H1 (cell line): ENCODE measurements at regions not wholly inside any gene's neighbourhood (a gene's known extent, or its start where the extent isn't known, plus 50 kb on each side); places are given as distances from the start of the nearest gene placed in this dataset.

Source experiments
- CTCF ChIA-PET: fragments of 300-600 bp; sonication (Branson Sonifier 250); formaldehyde crosslinking; loops from one replicate; lab custom pipeline; 2021; ENCODE audit not compliant: partially characterized antibody; lab: Charles Lee
- POLR2A ChIA-PET: fragments of 300-600 bp; sonication (Branson Sonifier 250); formaldehyde crosslinking; loops from one replicate; lab custom pipeline; 2021; ENCODE audit warnings: inconsistent platforms; ENCODE audit not compliant: partially characterized antibody; lab: Charles Lee
- DNase-seq, 2 experiments: peaks; one replicate each; pipeline versions ENCODE4 v3.0.0 to v3.0.0-alpha.2; 2010 to 2022; ENCODE audit warnings: low spot score in 2 of 2, low read depth in 1 of 2, mixed read lengths in 1 of 2
- FAIRE-seq: peaks from 2 replicates; lab custom pipeline; 2011; peaks lifted over from hg19 to GRCh38; lab: Jason Lieb, UNC
- H2AFZ ChIP-seq: 2 replicates; pipeline ENCODE4 v1.8.1; 2012; ENCODE audit warnings: low read length, inconsistent platforms
- H2AK5ac ChIP-seq: 2 replicates; pipeline ENCODE4 v1.6.1; 2013; ENCODE audit warnings: low read depth, low read length
- H2BK120ac ChIP-seq: replicated peaks from 2 replicates; pipeline ENCODE3; 2013; ENCODE audit warnings: low read depth, low read length, inconsistent platforms
- H2BK12ac ChIP-seq: 2 replicates; pipeline ENCODE4 v1.6.1; 2013; ENCODE audit warnings: low read depth, low read length
- H2BK15ac ChIP-seq: 2 replicates; pipeline ENCODE4 v1.6.1; 2013; ENCODE audit warnings: low read length
- H2BK20ac ChIP-seq: 2 replicates; pipeline ENCODE4 v1.6.1; 2013; ENCODE audit warnings: low read length
- H2BK5ac ChIP-seq: 2 replicates; pipeline ENCODE4 v1.6.1; 2013; ENCODE audit warnings: low read depth, low read length
- H3K14ac ChIP-seq: 2 replicates; pipeline ENCODE4 v1.6.1; 2013; ENCODE audit warnings: inconsistent platforms; ENCODE audit not compliant: insufficient read length
- H3K18ac ChIP-seq: 2 replicates; pipeline ENCODE4 v1.6.1; 2013; ENCODE audit warnings: low read length; ENCODE audit errors: extremely low read depth
- H3K23ac ChIP-seq: 2 replicates; pipeline ENCODE4 v1.6.1; 2013; ENCODE audit warnings: inconsistent platforms; ENCODE audit not compliant: insufficient read length
- H3K23me2 ChIP-seq: 2 replicates; pipeline ENCODE4 v1.6.1; 2013; ENCODE audit warnings: low read depth, low read length
- H3K27ac ChIP-seq: 2 replicates; pipeline ENCODE4 v1.6.1; 2011; ENCODE audit warnings: low read depth, low read length, inconsistent platforms
- H3K27me3 ChIP-seq, 4 experiments: replicated peaks in 1 of 4; 1 replicate in 1 of 4; 2 replicates in 3 of 4; pipeline versions ENCODE4 v1.6.1 to v1.8.1; 2011 to 2013; ENCODE audit warnings: low read length in 3 of 4, mild to moderate bottlenecking in 3 of 4, inconsistent platforms in 2 of 4, mixed read lengths in 2 of 4, moderate library complexity in 1 of 4; ENCODE audit not compliant: control insufficient read depth in 3 of 4, insufficient read depth in 3 of 4; ENCODE audit errors: extremely low read depth in 1 of 4
- H3K36me3 ChIP-seq, 4 experiments: 2 replicates each; pipeline versions ENCODE4 v1.6.1 to v1.8.1; 2011 to 2013; ENCODE audit warnings: mild to moderate bottlenecking in 4 of 4, low read length in 3 of 4, moderate library complexity in 2 of 4, control low read depth in 1 of 4, inconsistent platforms in 1 of 4; ENCODE audit not compliant: insufficient read depth in 4 of 4, control insufficient read depth in 2 of 4
- H3K4ac ChIP-seq: replicated peaks from 2 replicates; pipeline ENCODE3; 2013; ENCODE audit warnings: low read length, low read depth, mixed read lengths, inconsistent platforms; ENCODE audit not compliant: insufficient read length
- H3K4me1 ChIP-seq, 4 experiments: replicated peaks in 1 of 4; 1 replicate in 1 of 4; 2 replicates in 3 of 4; pipeline versions ENCODE4 v1.6.1 to v1.8.1; 2011 to 2013; ENCODE audit warnings: low read length in 3 of 4, inconsistent platforms in 2 of 4, mixed read lengths in 1 of 4; ENCODE audit not compliant: insufficient read depth in 4 of 4, control insufficient read depth in 3 of 4
- H3K4me2 ChIP-seq, 2 experiments: 2 replicates each; pipeline versions ENCODE4 v1.6.1 to v1.8.1; 2011 to 2013; ENCODE audit warnings: low read depth in 2 of 2, low read length in 2 of 2, control low read depth in 1 of 2, inconsistent platforms in 1 of 2, mild to moderate bottlenecking in 1 of 2; ENCODE audit not compliant: insufficient read depth in 1 of 2
- H3K4me3 ChIP-seq, 4 experiments: fragments of 200-600, 300-600 bp in 1 of 4; sonication (generic), shearing (Covaris generic), sonication (Bioruptor Twin) in 1 of 4; 2 replicates each; pipeline versions ENCODE4 v1.5.1 to v1.8.1; 2011 to 2016; ENCODE audit warnings: low read length in 4 of 4, low read depth in 3 of 4, control low read depth in 2 of 4, inconsistent platforms in 2 of 4, mild to moderate bottlenecking in 2 of 4, mixed read lengths in 1 of 4, moderate library complexity in 1 of 4; ENCODE audit not compliant: insufficient read depth in 2 of 4; ENCODE audit errors: extremely low read depth in 1 of 4
- H3K56ac ChIP-seq: replicated peaks from 2 replicates; pipeline ENCODE3; 2013; ENCODE audit warnings: low read depth, mild to moderate bottlenecking, mixed read lengths, low read length, inconsistent platforms; ENCODE audit not compliant: insufficient read length
- H3K79me1 ChIP-seq: 2 replicates; pipeline ENCODE4 v1.6.1; 2013; ENCODE audit warnings: low read depth, low read length, control low read depth
- H3K79me2 ChIP-seq, 2 experiments: 2 replicates each; pipeline versions ENCODE4 v1.6.1 to v1.8.1; 2012 to 2013; ENCODE audit warnings: low read length in 2 of 2, mild to moderate bottlenecking in 2 of 2, inconsistent platforms in 1 of 2; ENCODE audit not compliant: insufficient read depth in 2 of 2, control insufficient read depth in 1 of 2
- H3K9ac ChIP-seq, 4 experiments: replicated peaks in 1 of 4; 1 replicate in 1 of 4; 2 replicates in 3 of 4; pipeline versions ENCODE4 v1.6.1 to v1.8.1; 2011 to 2013; ENCODE audit warnings: low read depth in 3 of 4, low read length in 3 of 4, control low read depth in 2 of 4, mild to moderate bottlenecking in 2 of 4, moderate library complexity in 2 of 4, inconsistent platforms in 1 of 4; ENCODE audit errors: extremely low read depth in 1 of 4
- H3K9me3 ChIP-seq, 2 experiments: 2 replicates each; pipeline versions ENCODE4 v1.6.1 to v1.8.1; 2012 to 2013; ENCODE audit warnings: mild to moderate bottlenecking in 2 of 2, moderate library complexity in 2 of 2, control low read depth in 1 of 2, inconsistent platforms in 1 of 2, low read depth in 1 of 2, low read length in 1 of 2, mixed read lengths in 1 of 2; ENCODE audit not compliant: insufficient read depth in 2 of 2
- H4K20me1 ChIP-seq, 2 experiments: replicated peaks in 1 of 2; 2 replicates each; pipeline versions ENCODE3 to v1.8.1; 2011 to 2013; ENCODE audit warnings: inconsistent platforms in 2 of 2, low read length in 2 of 2, mild to moderate bottlenecking in 1 of 2; ENCODE audit not compliant: insufficient read depth in 2 of 2, control insufficient read depth in 1 of 2
- H4K5ac ChIP-seq: 2 replicates; pipeline ENCODE4 v1.6.1; 2013; ENCODE audit warnings: low read length, low read depth, mixed read lengths, inconsistent platforms; ENCODE audit not compliant: insufficient read length
- H4K8ac ChIP-seq: 2 replicates; pipeline ENCODE4 v1.8.0; 2013; ENCODE audit warnings: mild to moderate bottlenecking, moderate library complexity, low read length, inconsistent platforms; ENCODE audit not compliant: insufficient read depth; ENCODE audit errors: extremely low read depth
- H4K91ac ChIP-seq: replicated peaks from 2 replicates; pipeline ENCODE3; 2013; ENCODE audit warnings: low read length, mixed read lengths, inconsistent platforms; ENCODE audit not compliant: insufficient read length
- CHD2 ChIP-seq: IDR thresholded peaks from 2 replicates; pipeline ENCODE4 v1.6.1; 2012; ENCODE audit warnings: low read length, improper control_type of control experiment
- EGR1 ChIP-seq: IDR thresholded peaks from 2 replicates; pipeline ENCODE4 v1.6.1; 2011; ENCODE audit warnings: low read depth, low read length, borderline replicate concordance
- EZH2 ChIP-seq: fragments of 200-600 bp; sonication (generic); IDR thresholded peaks from 2 replicates; pipeline ENCODE4 v1.7.1; 2012; ENCODE audit warnings: low read depth, mild to moderate bottlenecking, moderate library complexity, low read length, inconsistent platforms; ENCODE audit not compliant: severe bottlenecking
- HDAC6 ChIP-seq: IDR thresholded peaks from one replicate; pipeline ENCODE4 v1.7.1; 2012; ENCODE audit warnings: low read depth, mild to moderate bottlenecking, inconsistent platforms, low read length, moderate library complexity
- JUN ChIP-seq: IDR thresholded peaks from 2 replicates; pipeline ENCODE4 v1.6.1; 2011; ENCODE audit warnings: low read depth, mild to moderate bottlenecking, improper control_type of control experiment, low read length
- JUND ChIP-seq: IDR thresholded peaks from 2 replicates; pipeline ENCODE4 v1.6.1; 2011; ENCODE audit warnings: mild to moderate bottlenecking, improper control_type of control experiment, low read length
- RNF2 ChIP-seq: fragments of 200-900, 300-1000 bp; sonication (generic); IDR thresholded peaks from 2 replicates; pipeline ENCODE4 v1.7.1; 2016; ENCODE audit warnings: borderline replicate concordance, low read depth, mild to moderate bottlenecking, antibody characterized with exemption, low read length; ENCODE audit not compliant: poor library complexity, severe bottlenecking; ENCODE audit errors: missing control alignments
- SRF ChIP-seq: IDR thresholded peaks from 2 replicates; pipeline ENCODE4 v1.6.1; 2011; ENCODE audit warnings: mild to moderate bottlenecking, low read depth, low read length, moderate library complexity
- TBP ChIP-seq: IDR thresholded peaks from 2 replicates; pipeline ENCODE4 v1.6.1; 2011; ENCODE audit warnings: low read depth, low read length, improper control_type of control experiment
- TEAD4 ChIP-seq: IDR thresholded peaks from 2 replicates; pipeline ENCODE4 v1.6.1; 2012; ENCODE audit warnings: low read depth, low read length, inconsistent platforms, mixed read lengths
- YY1 ChIP-seq: IDR thresholded peaks from 2 replicates; pipeline ENCODE4 v1.6.1; 2011; ENCODE audit warnings: low read depth, mild to moderate bottlenecking, low read length
- ZNF274 ChIP-seq: IDR thresholded peaks from 2 replicates; pipeline ENCODE4 v1.7.0; 2012; ENCODE audit warnings: low read length, borderline replicate concordance; ENCODE audit errors: extremely low read depth
- WGBS, 2 experiments: shearing (Covaris generic) in 1 of 2; methylation state at CpG; one replicate each; pipeline versions ENCODE4 v1.1.6 to v1.1.7; 2013 to 2015; ENCODE audit warnings: low lambda C conversion rate in 2 of 2, mixed read lengths in 2 of 2, inconsistent platforms in 1 of 2, low coverage in 1 of 2, missing lambda C conversion rate in 1 of 2; ENCODE audit not compliant: insufficient replicate concordance in 2 of 2, insufficient coverage in 1 of 2, insufficient read length in 1 of 2; ENCODE audit errors: extremely low coverage in 1 of 2, missing lambda C conversion rate in 1 of 2; 5-methylcytosine and 5-hydroxymethylcytosine counted together

DNA sequence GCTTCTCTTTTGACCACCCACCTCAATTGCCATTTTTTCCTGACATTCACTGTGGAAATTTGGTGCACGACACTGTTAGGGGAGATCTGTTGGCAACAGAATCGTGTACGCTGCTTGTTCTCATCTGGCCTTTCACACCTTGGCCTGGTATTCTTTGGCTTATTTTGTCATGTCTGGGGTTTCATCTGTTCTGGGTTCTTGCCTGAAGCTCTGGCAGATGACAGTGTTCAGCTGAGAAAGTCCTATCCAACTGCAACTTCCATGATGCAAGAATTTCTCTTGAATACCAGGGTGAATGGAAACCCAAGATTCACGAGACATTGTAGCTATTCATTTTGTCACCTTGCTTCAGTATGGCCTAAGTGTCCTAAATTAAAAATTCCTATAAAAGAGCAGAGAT, 82.6 kb upstream of the CELF2 start (continued):
- no peak for TF ChIP-seq RNF2

DNA sequence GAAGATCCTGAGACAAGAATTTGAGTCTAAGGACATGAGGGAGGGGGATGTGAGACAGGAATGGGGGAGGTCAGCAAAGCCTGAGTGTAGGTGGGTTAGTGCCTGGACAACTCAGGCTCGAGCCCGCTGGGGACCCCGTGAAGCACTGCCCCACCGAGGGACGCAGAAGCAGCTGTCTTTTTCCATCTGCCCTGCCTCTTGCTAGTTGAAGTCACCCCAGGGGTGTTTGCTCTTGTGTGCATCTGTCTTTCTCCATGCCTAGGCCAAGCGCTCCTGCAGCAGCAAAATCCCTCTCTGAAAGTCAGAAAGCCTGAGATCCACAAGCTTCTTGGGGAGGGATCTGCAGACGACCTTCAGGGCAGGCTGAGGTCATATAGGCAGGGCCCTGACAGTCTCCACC, 79.0 kb upstream of the CELF2 start:
- no peak overlapping the region for H2BK15ac ChIP-seq
- no peak overlapping the region for H2BK120ac ChIP-seq
- H3K27ac ChIP-seq = no peak overlapping the region
- DNase-seq = no peak
- no peaks in the 10 kb centered on the region for H3K36me3 ChIP-seq
- H3K27me3 ChIP-seq = no peaks in the 10 kb centered on the region
- H3K79me2 ChIP-seq = no peaks in the 10 kb centered on the region
- H3K4ac ChIP-seq = no peak overlapping the region
- H3K4me3 ChIP-seq = no peak overlapping the region
- H2BK5ac ChIP-seq = no peak overlapping the region
- H4K91ac ChIP-seq = no peak overlapping the region
- POLR2A ChIA-PET = no interaction called here
- no peaks in the 10 kb centered on the region for H4K20me1 ChIP-seq
- 86% methylated on average over 7 of the region's 7 CpGs; no CpG with 5 or more reads in 1 of the 2 experiments for WGBS, 2 experiments
- no peak overlapping the region for H3K56ac ChIP-seq
- no peaks in the 10 kb centered on the region for H3K4me1 ChIP-seq
- CTCF ChIA-PET = no interaction called here
- no peak overlapping the region for H3K9ac ChIP-seq
- H2BK20ac ChIP-seq = no peak overlapping the region
- H4K8ac ChIP-seq = no peak overlapping the region
- H3K14ac ChIP-seq = no peak overlapping the region
- no peak overlapping the region for H3K23ac ChIP-seq
- H3K4me2 ChIP-seq = no peak overlapping the region
- H3K9me3 ChIP-seq = no peaks in the 10 kb centered on the region
- H3K18ac ChIP-seq = no peak overlapping the region
- H3K23me2 ChIP-seq = no peaks in the 10 kb centered on the region
- FAIRE-seq = no peak
- no peak overlapping the region for H2AFZ ChIP-seq
- no peaks in the 10 kb centered on the region for H3K79me1 ChIP-seq
- H2AK5ac ChIP-seq = no peak overlapping the region
- no peak overlapping the region for H2BK12ac ChIP-seq
- H4K5ac ChIP-seq = no peak overlapping the region
- TF ChIP-seq CHD2 (no peak), HDAC6 (no peak), JUN (no peak), JUND (no peak), EGR1 (no peak), ZNF274 (no peak), EZH2 (no peak), YY1 (no peak), TBP (no peak), TEAD4 (no peak), SRF (no peak)
